ENCODE measurements at regions not wholly inside any gene's neighbourhood (a gene's known extent, or its start where the extent isn't known, plus 50 kb on each side); places are given as distances from the start of the nearest gene placed in this dataset.

DNA sequence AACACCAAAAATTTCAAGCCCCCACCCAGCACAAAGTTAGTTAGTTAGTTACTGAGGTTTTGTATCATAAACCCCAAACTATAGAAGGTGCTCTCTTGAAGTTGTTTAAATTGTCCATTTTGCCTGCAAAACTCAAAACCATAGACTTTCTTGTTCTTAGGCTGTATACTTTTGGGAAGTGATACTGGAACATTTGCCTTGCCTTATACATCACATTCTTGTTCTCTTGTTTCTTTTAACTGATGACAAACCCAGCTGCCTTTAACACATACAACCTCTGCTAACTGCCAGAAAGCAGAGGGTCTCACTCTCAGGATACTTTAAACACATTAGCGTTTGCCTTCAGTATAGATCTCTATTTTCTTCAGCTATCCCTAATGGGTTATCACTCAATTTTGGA, 570.5 kb downstream of the MRPL39 start:
- DNase-seq (ENCODE audit: low read depth) = no peak

DNA sequence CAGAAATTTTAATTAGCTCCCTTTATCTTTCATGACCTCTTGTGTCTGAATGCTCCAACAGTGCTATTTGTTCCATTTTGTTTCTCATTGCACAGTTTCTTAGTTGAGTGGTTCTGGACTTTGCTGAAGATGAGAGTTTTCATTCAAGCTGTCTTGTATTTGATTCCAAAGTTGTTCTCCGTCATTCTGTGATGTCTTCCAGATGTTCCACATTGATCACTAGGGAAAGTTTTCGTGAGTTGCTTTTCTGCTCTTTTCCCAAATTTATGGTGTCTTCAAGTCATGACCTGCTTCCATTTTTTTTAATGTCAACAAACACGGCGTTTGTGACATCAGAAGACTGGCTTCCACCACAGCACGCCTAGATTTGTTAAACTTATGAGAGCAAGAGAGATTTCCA, 575.5 kb downstream of the MRPL39 start:
- no peak for DNase-seq (ENCODE audit: low read depth)

DNA sequence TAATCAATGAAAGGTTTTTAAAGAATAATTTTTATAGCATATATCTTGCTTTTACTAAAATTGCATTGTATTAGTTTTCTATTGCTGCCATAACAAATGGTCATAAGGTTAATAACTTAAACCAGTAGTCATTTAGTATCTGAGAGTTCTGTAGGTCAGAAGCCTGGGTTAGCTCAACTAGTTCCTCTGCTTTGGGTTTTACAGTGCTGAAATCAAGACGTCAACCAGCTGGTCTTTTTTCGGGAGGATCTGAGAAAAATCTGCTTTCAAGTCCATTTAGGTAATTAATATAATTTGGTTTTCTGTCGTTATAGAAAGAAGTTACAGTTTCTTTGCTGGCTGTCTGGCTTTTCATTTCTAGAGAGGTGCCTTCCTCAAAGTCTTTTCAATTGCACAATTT, 577.7 kb downstream of the MRPL39 start:
- no peak for DNase-seq (ENCODE audit: low read depth)

- no peak for DNase-seq (ENCODE audit: low read depth)
Observed at GRCh38 chr21:25025596-25025995, 581.7 kb downstream of the MRPL39 start.

GRCh38 chr21:25024639-25025038, 582.6 kb downstream of the MRPL39 start:
- DNase-seq (ENCODE audit: low read depth) = no peak

GRCh38 chr21:25005388-25005787, 601.9 kb downstream of the MRPL39 start:
- peak; percentile 48 for DNase-seq (ENCODE audit: low read depth)

DNA sequence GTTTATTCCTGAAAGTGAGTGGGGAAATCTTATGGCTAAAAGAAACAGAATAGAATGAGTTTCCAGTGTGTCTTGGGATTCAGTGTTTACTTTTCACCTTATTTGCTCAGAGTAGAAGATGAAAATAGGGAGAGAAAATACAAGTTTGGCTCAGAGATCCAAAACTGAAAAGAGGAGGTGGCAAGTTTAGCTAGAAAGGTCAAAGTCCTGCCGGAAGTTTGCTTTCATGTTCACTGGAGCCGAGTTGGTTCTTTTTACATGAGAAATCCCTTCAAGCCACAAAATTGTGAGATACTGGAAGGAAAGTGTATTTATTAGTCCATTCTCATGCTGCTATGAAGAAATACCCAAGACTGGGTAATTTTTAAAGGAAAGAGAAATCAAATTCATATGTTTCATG, 604.6 kb downstream of the MRPL39 start:
- no peak for DNase-seq (ENCODE audit: low read depth)

DNA sequence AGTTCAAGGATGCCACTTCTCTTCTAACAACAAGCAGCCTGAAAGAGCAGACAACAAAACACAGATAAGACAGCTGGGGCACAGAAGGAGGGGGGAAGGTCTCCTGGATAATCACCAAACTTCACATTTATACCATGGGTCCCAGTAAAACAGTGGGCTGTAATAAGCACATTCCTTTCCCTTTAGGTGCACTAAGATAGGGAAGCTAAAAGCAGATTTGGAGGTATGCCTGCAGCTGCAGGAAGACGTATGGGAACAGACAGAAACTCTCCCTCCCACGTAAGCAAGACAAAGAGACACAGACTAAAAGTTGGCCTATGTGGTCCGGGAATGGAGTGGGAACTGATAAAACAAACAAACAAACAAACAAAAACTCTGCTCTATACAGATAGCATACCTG, 612.1 kb downstream of the MRPL39 start:
- DNase-seq (ENCODE audit: low read depth) = no peak

GRCh38 chr21:24994717-24995116, 612.6 kb downstream of the MRPL39 start:
- no peak for DNase-seq (ENCODE audit: low read depth)

DNA sequence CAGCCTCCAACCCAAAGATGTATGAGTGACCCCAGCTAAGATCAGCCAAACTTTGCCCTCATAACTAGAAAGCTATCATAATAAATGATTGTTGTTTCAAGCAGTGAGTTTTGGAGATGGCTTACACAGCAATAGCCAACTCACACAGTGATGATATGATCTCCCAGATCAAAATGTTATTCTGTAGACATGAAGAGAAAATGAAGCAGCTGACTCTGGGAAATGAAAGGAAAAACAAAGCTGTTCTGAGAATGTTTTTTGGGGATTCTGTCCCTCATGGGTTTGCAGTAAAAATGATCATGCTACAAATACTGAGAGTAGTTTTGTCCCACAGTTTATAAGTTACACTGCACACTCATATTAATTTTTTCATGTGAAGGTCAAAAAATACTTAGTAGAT, 617.8 kb downstream of the MRPL39 start:
- DNase-seq (ENCODE audit: low read depth) = no peak

DNA sequence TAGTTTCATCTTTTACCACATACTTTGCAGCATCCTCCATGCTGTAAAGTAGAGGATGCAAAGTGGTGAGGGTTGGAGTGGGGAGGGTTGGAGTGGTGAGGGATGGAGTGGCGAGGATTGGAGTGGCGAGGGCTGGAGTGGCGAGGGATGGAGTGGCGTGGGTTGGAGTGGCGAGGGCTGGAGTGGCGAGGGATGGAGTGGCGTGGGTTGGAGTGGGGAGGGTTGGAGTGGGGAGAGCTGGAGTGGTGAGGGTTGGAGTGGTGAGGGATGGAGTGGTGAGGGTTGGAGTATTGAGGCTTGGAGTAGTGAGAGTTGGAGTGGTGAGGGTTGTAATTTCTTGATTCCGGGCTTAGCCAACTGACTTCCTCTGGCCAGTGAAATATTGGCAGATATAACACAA, 618.3 kb downstream of the MRPL39 start:
- DNase-seq (ENCODE audit: low read depth) = no peak

GRCh38 chr21:24976238-24976637, 631.0 kb downstream of the MRPL39 start:
- no peak for DNase-seq (ENCODE audit: low read depth)

GRCh38 chr21:24969068-24969467, 638.2 kb downstream of the MRPL39 start:
- no peak for DNase-seq (ENCODE audit: low read depth)

- no peak for DNase-seq (ENCODE audit: low read depth)
Observed at GRCh38 chr21:24955275-24955961, 651.9 kb downstream of the MRPL39 start.

- DNase-seq (ENCODE audit: low read depth) = no peak
Observed at GRCh38 chr21:24948186-24948585, 659.1 kb downstream of the MRPL39 start.

DNA sequence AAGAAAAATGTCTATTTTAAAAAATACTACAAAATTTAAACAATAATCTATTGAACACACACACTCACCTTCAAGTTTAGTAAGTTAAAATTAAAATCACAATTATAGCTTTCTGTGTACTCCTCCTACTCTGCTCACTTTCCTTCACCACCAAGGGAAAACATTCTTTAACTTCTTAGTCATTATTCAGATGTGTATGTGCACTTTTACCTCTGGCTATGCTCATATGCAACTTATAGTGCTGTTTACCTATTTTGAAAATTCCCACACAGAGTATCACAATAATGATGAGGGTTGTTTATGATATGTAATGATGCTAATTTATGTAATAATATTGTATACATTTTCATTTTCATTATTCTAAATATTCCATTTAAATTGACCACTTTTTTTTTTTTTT, 661.4 kb downstream of the MRPL39 start:
- no peak for DNase-seq (ENCODE audit: low read depth)

GRCh38 chr21:24941316-24942185, 665.7 kb downstream of the MRPL39 start:
- DNase-seq (ENCODE audit: low read depth) = peak; percentile 15

DNA sequence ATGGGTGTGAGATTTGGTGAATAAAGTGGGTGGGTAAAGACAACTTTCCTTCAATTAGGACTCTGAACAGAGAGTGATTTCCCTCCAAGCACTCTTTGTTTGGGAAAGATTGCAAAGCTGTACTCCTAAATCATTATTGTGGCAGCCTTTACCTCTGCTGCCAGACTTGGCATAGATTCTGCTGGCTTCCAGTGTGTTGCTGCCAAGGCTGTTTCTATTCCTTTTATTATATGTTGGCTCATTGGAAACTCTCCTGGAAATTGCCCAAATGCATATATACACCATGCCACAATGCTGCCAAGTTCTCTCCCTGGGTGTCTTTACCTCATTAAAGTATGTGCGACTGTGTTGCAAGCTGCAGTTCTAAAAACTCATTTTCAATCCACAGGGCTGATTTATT, 668.0 kb downstream of the MRPL39 start:
- no peak for DNase-seq (ENCODE audit: low read depth)

- DNase-seq (ENCODE audit: low read depth) = no peak
Observed at GRCh38 chr21:24938573-24938972, 668.7 kb downstream of the MRPL39 start.

GRCh38 chr21:24935991-24936390, 671.3 kb downstream of the MRPL39 start:
- DNase-seq (ENCODE audit: low read depth) = no peak

GRCh38 chr21:24910591-24910990, 696.7 kb downstream of the MRPL39 start:
- no peak for DNase-seq (ENCODE audit: low read depth)

- DNase-seq (ENCODE audit: low read depth) = no peak
Observed at GRCh38 chr21:24903994-24904635, 703.2 kb downstream of the MRPL39 start.
